ENCODE measurements at regions not wholly inside any gene's neighbourhood (a gene's known extent, or its start where the extent isn't known, plus 50 kb on each side); places are given as distances from the start of the nearest gene placed in this dataset.

DNA sequence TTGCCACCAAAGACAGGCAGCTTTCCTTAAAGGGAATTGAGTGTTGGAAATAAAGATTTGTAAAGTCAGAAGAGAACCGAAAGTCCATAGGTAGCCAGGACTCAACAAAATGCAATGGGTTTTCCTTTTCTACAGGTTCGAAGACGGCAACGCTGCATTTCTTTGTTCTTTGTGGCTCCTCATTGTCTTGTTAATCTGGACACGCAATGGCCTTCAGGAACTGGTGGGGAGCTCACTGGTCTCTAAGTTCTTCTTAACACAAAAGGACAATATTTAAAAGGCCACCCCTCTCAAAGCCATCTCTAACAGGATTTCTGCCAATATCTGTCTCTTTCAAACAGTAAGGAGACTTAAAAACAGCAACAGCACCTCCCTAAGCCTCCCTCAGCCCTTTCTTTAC is 170.6 kb downstream of the RMI1 start:
- TF ChIP-seq, protein P1, sequence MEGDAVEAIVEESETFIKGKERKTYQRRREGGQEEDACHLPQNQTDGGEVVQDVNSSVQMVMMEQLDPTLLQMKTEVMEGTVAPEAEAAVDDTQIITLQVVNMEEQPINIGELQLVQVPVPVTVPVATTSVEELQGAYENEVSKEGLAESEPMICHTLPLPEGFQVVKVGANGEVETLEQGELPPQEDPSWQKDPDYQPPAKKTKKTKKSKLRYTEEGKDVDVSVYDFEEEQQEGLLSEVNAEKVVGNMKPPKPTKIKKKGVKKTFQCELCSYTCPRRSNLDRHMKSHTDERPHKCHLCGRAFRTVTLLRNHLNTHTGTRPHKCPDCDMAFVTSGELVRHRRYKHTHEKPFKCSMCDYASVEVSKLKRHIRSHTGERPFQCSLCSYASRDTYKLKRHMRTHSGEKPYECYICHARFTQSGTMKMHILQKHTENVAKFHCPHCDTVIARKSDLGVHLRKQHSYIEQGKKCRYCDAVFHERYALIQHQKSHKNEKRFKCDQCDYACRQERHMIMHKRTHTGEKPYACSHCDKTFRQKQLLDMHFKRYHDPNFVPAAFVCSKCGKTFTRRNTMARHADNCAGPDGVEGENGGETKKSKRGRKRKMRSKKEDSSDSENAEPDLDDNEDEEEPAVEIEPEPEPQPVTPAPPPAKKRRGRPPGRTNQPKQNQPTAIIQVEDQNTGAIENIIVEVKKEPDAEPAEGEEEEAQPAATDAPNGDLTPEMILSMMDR (IDR thresholded peaks at IDR 0.05): no peak
- no peak for TF ChIP-seq POLR2A (IDR thresholded peaks at IDR 0.05)
